ENCODE measurements at regions not wholly inside any gene's neighbourhood (a gene's known extent, or its start where the extent isn't known, plus 50 kb on each side); places are given as distances from the start of the nearest gene placed in this dataset.

GRCh38 chr16:73389085-73389484, 341.2 kb upstream of the ZFHX3 start:
- ChIA-PET RAD21 (ENCODE audit: low non-redundant PET in 1 of 2, low total read pairs in 2 of 2, uncharacterized antibody in 2 of 2, unreplicated experiment in 2 of 2) (no interaction called here), CTCF (no interaction called here), POLR2A (no interaction called here)
- intact Hi-C loops (cut with micrococcal nuclease): no loop called here
- Histone ChIP-seq H3K27ac (ENCODE audit: low read depth, low read length) (no peak overlapping the region), H3K36me3 (ENCODE audit: control insufficient read depth in 1 of 2, insufficient read depth in 2 of 2, low read length in 2 of 2) (no peaks in the 10 kb centered on the region), H3K27me3 (ENCODE audit: insufficient read depth, low read length) (no peaks in the 10 kb centered on the region), H3K79me2 (ENCODE audit: insufficient read depth, low read length) (no peaks in the 10 kb centered on the region), H3K4me3 (replicated peaks in 1 of 2; ENCODE audit: low read depth in 1 of 2, low read length in 2 of 2) (no peak overlapping the region), H3K4me2 (ENCODE audit: low read length) (no peak overlapping the region), H4K20me1 (ENCODE audit: insufficient read depth) (no peaks in the 10 kb centered on the region), H3K9ac (ENCODE audit: low read length) (no peak overlapping the region), H3K9me2 (ENCODE audit: insufficient read depth) (no peaks in the 10 kb centered on the region), H3K4me1 (ENCODE audit: control insufficient read depth in 1 of 2, insufficient read depth in 2 of 2, low read length in 2 of 2) (no peaks in the 10 kb centered on the region), H3K9me3 (ENCODE audit: control insufficient read depth in 1 of 2, insufficient read depth in 1 of 2, low read depth in 1 of 2, low read length in 2 of 2) (no peaks in the 10 kb centered on the region), H2AFZ (ENCODE audit: low read depth, low read length, poor library complexity, severe bottlenecking) (no peak overlapping the region)
- ATAC-seq (no peak), DNase-seq (ENCODE audit: low read depth, low spot score) (no peak)
- BruUV-seq (replicated peaks): no TSS peak
- no peak for TF ChIP-seq EZH2phosphoT487 (IDR thresholded peaks at IDR 0.05; ENCODE audit: borderline replicate concordance)
- TF ChIP-seq, protein P1, sequence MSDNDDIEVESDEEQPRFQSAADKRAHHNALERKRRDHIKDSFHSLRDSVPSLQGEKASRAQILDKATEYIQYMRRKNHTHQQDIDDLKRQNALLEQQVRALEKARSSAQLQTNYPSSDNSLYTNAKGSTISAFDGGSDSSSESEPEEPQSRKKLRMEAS (IDR thresholded peaks at IDR 0.05): no peak
- no peak for TF ChIP-seq SP1 (IDR thresholded peaks at IDR 0.05; ENCODE audit: low read depth)
- no peak for TF ChIP-seq EZH2 (IDR thresholded peaks at IDR 0.05)
- TF ChIP-seq CEBPB (IDR thresholded peaks at IDR 0.05; ENCODE audit: low read depth): no peak
- TF ChIP-seq YY1 (IDR thresholded peaks at IDR 0.05; ENCODE audit: extremely low read depth, insufficient replicate concordance, low read depth, low read length): no peak

DNA sequence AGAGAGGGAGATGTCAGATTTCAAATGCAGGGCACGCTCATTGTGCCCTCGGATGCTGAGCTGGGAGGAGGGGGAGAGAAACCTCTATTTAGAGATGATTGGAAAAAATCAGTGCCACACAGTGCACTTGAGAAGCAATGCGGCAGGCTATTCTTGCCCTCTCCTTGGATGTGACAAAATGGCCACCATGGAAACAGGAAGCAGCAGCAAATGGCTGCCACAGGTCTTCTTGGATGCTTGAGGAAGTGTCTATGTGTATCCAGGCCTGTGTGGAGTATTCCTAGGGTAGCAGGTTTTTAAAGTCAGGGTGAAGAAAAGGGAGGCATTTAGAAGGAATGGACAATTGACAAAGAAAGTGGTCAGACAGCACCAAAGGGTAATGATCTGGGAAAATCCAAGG, 340.1 kb upstream of the ZFHX3 start:
- RAD21 ChIA-PET (ENCODE audit: low non-redundant PET in 1 of 2, low total read pairs in 2 of 2, uncharacterized antibody in 2 of 2, unreplicated experiment in 2 of 2): no interaction called here
- Histone ChIP-seq H3K36me3 (ENCODE audit: control insufficient read depth in 1 of 2, insufficient read depth in 2 of 2, low read length in 2 of 2) (no peaks in the 10 kb centered on the region), H3K9me3 (ENCODE audit: control insufficient read depth in 1 of 2, insufficient read depth in 1 of 2, low read depth in 1 of 2, low read length in 2 of 2) (no peaks in the 10 kb centered on the region), H3K4me1 (ENCODE audit: control insufficient read depth in 1 of 2, insufficient read depth in 2 of 2, low read length in 2 of 2) (no peaks in the 10 kb centered on the region), H3K79me2 (ENCODE audit: insufficient read depth, low read length) (no peaks in the 10 kb centered on the region), H4K20me1 (ENCODE audit: insufficient read depth) (no peaks in the 10 kb centered on the region), H3K4me2 (ENCODE audit: low read length) (no peak overlapping the region), H3K4me3 (replicated peaks in 1 of 2; ENCODE audit: low read depth in 1 of 2, low read length in 2 of 2) (no peak overlapping the region), H3K9me2 (ENCODE audit: insufficient read depth) (no peaks in the 10 kb centered on the region), H3K27ac (ENCODE audit: low read depth, low read length) (no peak overlapping the region), H3K27me3 (ENCODE audit: insufficient read depth, low read length) (no peaks in the 10 kb centered on the region), H2AFZ (ENCODE audit: low read depth, low read length, poor library complexity, severe bottlenecking) (no peak overlapping the region), H3K9ac (ENCODE audit: low read length) (no peak overlapping the region)
- CTCF ChIA-PET: no interaction called here
- DNase-seq (ENCODE audit: low read depth, low spot score) (no peak), ATAC-seq (no peak)
- intact Hi-C loops (cut with micrococcal nuclease): no loop called here
- TF ChIP-seq JUND (IDR thresholded peaks at IDR 0.05) (no peak), YY1 (IDR thresholded peaks at IDR 0.05; ENCODE audit: extremely low read depth, insufficient replicate concordance, low read depth, low read length) (peak; percentile 80)
- no TSS peak for BruUV-seq (replicated peaks)
- POLR2A ChIA-PET: no interaction called here
